Effector memory CD4-positive, alpha-beta T cell (primary cell): ENCODE measurements at regions not wholly inside any gene's neighbourhood (a gene's known extent, or its start where the extent isn't known, plus 50 kb on each side); places are given as distances from the start of the nearest gene placed in this dataset.

Experiments
- DNase-seq, 3 donors: peaks; one replicate each; pipeline ENCODE4 v3.0.0-alpha.2; 2020
- H3K27ac ChIP-seq: 2 replicates; pipeline ENCODE4 v1.7.0; 2013; ENCODE audit warnings: mild to moderate bottlenecking, low read length, moderate library complexity; ENCODE audit not compliant: insufficient read depth, poor library complexity, severe bottlenecking
- H3K27me3 ChIP-seq: replicated peaks from 2 replicates; pipeline ENCODE4 v1.7.0; 2013; ENCODE audit warnings: mild to moderate bottlenecking, low read length; ENCODE audit not compliant: insufficient read depth, control insufficient read depth, poor library complexity, severe bottlenecking
- H3K36me3 ChIP-seq: 2 replicates; pipeline ENCODE4 v1.7.0; 2013; ENCODE audit warnings: mild to moderate bottlenecking, low read length, moderate library complexity; ENCODE audit not compliant: control insufficient read depth, insufficient read depth
- H3K4me1 ChIP-seq: 2 replicates; pipeline ENCODE4 v1.7.0; 2013; ENCODE audit warnings: low read length, mild to moderate bottlenecking; ENCODE audit not compliant: control insufficient read depth, insufficient read depth, poor library complexity, severe bottlenecking
- H3K4me3 ChIP-seq: 2 replicates; pipeline ENCODE4 v1.7.0; 2013; ENCODE audit warnings: low read length, low read depth, mild to moderate bottlenecking; ENCODE audit not compliant: insufficient read depth, poor library complexity, severe bottlenecking
- H3K9me3 ChIP-seq: 2 replicates; pipeline ENCODE4 v1.7.0; 2013; ENCODE audit warnings: mild to moderate bottlenecking, low read length, moderate library complexity; ENCODE audit not compliant: control insufficient read depth

DNA sequence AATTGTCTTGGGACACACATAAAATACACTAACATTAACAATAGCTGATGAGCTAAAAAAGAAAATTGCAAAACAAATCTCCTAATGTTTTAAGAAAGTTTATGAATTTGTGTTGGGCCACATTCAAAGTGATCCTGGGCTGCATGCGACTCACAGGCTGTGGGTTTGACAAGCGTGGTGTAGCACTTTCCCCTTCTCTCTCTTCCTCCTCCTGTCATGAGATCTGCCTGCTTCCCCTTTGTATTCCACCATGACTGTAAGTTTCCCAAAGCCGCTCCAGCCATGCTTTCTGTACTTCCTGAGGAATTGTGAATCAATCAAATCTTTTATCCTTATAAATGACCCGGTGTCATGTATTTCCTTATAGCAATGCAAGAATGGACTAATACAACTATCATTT is 178.0 kb downstream of the TLR4 start:
- Histone ChIP-seq H3K27ac (no peak overlapping the region), H3K36me3 (no peaks in the 10 kb centered on the region), H3K4me3 (no peak overlapping the region), H3K4me1 (no peaks in the 10 kb centered on the region), H3K27me3 (no peaks in the 10 kb centered on the region), H3K9me3 (no peaks in the 10 kb centered on the region)
- DNase-seq: no peak

DNA sequence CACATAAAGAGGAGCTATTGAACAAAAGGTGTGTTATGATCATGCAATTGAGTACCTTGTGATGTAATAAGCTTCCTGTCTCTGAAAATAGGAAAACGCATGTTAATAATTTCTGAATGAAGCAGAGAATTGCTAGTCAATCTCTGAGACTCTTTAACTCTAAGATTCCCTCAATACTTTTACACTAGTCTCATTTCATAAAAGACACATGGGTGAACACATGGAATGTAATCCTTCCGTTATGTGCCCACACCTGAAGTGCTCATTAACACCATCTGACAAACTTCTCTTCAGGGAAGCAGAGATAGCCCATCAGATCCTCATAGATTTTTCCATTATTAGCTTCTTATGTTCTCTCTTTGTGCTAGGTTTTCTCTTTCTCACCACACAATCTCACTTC is 182.4 kb downstream of the TLR4 start:
- H3K36me3 ChIP-seq: no peaks in the 10 kb centered on the region
- H3K27me3 ChIP-seq: no peaks in the 10 kb centered on the region
- H3K4me3 ChIP-seq: no peak overlapping the region
- H3K9me3 ChIP-seq: no peaks in the 10 kb centered on the region
- no peak overlapping the region for H3K27ac ChIP-seq
- no peak for DNase-seq
- H3K4me1 ChIP-seq: no peaks in the 10 kb centered on the region

DNA sequence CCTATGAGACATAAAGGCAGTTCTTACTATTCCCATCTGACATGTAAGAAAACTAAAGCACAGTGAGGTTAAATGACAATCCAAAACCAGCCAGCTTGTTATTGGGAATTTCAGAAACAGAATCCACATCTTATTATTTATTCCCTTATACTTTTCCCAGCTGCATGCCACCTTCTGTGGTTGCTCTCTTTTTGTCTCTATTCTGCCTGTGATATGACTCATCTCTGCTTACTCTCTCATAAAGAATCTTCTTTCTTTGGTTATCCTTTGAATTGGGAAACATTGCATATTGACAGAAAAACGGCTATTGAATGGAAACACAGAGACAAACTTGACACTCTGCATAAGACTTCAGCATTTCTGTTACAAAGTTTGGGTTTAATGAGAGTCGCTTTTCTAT is 183.2 kb downstream of the TLR4 start:
- Histone ChIP-seq H3K4me3 (no peak overlapping the region), H3K27ac (no peak overlapping the region), H3K36me3 (no peaks in the 10 kb centered on the region), H3K4me1 (no peaks in the 10 kb centered on the region), H3K27me3 (no peaks in the 10 kb centered on the region), H3K9me3 (no peaks in the 10 kb centered on the region)
- no peak for DNase-seq

DNA sequence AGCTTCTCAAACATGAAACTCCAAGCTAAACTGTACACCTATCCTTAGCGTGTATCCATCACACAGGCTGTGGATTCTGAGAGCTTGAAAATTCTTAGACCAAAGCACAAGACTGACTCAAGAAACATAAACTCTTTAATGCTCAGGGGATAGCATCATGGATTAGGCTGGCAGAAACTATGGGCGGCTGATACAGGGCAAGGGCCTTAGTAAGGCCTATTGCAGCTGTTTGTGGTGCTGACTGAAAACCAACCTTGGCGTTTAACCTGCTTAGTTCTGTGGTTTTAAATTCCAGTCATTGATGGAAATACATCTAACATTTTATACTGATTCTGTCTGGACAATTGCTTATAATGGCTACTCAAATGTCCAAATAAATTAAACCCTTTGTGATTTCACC is 183.7 kb downstream of the TLR4 start:
- Histone ChIP-seq H3K36me3 (no peaks in the 10 kb centered on the region), H3K4me3 (no peak overlapping the region), H3K9me3 (no peaks in the 10 kb centered on the region), H3K27me3 (no peaks in the 10 kb centered on the region), H3K27ac (no peak overlapping the region), H3K4me1 (no peaks in the 10 kb centered on the region)
- no peak for DNase-seq

DNA sequence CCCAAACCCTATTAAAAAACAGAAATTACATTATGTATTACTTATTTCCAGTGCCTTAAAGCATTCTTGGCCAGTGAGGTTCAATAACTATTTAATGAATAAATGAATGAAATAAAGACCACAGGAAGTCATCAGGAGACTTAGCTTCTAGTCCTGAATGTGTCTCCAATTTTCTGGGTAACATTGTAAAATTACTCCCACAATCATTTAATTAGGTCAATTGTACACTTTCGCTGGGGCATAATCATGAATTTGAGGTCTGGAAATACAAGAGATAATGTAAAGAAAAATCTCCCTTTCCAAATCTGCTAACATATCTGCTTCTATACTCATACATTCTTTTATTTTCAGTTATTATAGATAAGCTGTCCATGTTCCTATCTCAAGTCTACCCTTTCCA is 199.2 kb downstream of the TLR4 start:
- no peak overlapping the region for H3K27ac ChIP-seq
- no peaks in the 10 kb centered on the region for H3K36me3 ChIP-seq
- DNase-seq: no peak
- no peaks in the 10 kb centered on the region for H3K9me3 ChIP-seq
- no peaks in the 10 kb centered on the region for H3K4me1 ChIP-seq
- no peak overlapping the region for H3K4me3 ChIP-seq
- no peaks in the 10 kb centered on the region for H3K27me3 ChIP-seq

DNA sequence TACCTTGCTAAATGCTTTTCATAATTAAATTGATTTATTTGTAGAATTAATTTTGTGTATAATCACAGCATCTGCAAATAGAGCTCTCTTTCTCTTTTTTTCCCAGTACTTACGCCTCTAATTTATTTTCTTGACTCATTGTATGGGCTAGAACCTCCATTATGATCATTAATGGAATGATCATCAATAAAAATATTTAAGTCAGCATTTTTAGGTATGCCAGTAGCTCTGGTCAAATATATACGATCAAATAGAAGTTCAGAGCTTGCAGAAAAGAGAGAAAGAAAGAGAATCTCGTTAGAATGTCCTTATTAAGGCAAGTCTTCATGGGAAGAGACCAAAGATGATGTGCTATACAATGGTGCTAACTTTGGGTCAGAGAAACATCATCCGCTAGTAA is 202.6 kb downstream of the TLR4 start:
- Histone ChIP-seq H3K4me3 (no peak overlapping the region), H3K27me3 (no peaks in the 10 kb centered on the region), H3K36me3 (no peaks in the 10 kb centered on the region), H3K27ac (no peak overlapping the region), H3K9me3 (no peaks in the 10 kb centered on the region), H3K4me1 (no peaks in the 10 kb centered on the region)
- no peak for DNase-seq

DNA sequence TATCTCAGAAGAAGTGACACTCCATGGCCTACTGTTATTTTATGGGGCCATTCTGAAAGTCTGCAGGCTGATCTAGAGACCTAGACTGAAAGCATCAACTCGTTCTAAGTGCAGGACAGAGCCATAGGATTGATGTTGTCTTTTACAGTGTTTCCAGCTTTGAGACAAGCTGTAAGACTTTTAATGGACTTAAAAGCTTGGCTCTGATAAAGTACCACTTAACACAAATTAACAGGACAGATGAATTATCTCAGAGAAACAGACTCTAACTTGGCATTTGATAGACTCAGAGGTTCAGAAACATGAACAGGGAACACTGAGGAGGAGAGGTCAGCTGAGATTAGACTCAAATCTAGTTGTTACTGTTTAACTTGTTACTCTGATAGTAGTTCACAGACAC is 203.2 kb downstream of the TLR4 start:
- H3K4me3 ChIP-seq: no peak overlapping the region
- no peaks in the 10 kb centered on the region for H3K4me1 ChIP-seq
- H3K9me3 ChIP-seq: no peaks in the 10 kb centered on the region
- H3K27me3 ChIP-seq: no peaks in the 10 kb centered on the region
- H3K36me3 ChIP-seq: no peaks in the 10 kb centered on the region
- no peak overlapping the region for H3K27ac ChIP-seq
- DNase-seq: no peak

DNA sequence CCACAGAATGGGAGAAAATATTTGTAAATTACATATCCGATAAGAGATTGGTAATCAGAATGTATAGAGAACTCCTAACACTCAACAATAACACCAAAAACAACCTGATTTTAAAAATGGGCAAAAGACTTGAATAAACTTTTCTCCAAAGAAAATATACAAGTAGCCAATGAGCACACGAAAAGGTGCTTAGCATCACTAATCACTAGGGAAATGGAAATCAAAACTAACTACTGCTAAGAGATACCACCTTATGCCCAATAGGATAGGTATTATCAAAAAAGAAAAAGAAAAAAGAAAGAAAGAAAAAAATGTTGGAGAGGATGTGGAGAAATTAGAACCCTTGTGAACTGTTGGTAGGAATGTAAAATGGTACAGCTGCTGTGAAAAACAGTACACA is 212.1 kb downstream of the TLR4 start:
- Histone ChIP-seq H3K27me3 (no peaks in the 10 kb centered on the region), H3K9me3 (no peaks in the 10 kb centered on the region), H3K27ac (no peak overlapping the region), H3K4me1 (no peaks in the 10 kb centered on the region), H3K36me3 (no peaks in the 10 kb centered on the region), H3K4me3 (no peak overlapping the region)
- DNase-seq: no peak

DNA sequence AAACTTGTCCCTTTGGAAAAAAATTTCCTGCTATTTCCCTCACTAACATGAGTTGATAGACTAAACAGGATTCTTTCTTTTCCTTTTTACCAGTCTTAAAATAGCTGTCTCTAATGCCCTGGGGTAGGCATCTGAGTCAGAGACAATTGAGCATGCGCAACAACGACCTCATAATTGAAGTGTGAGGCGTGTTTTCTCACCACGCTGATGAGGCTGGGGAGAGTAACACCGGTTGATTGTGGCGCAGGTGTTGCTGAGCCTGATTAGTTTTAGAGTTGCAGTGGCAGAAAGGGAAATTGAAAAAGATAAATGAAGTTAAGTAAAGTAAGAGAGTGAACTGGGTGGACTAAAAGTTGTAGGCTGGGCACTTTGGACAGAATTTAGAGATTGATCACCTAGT is 213.7 kb downstream of the TLR4 start:
- H3K9me3 ChIP-seq: no peaks in the 10 kb centered on the region
- no peak overlapping the region for H3K4me3 ChIP-seq
- no peak overlapping the region for H3K27ac ChIP-seq
- no peaks in the 10 kb centered on the region for H3K27me3 ChIP-seq
- no peaks in the 10 kb centered on the region for H3K36me3 ChIP-seq
- H3K4me1 ChIP-seq: no peaks in the 10 kb centered on the region
- no peak for DNase-seq

DNA sequence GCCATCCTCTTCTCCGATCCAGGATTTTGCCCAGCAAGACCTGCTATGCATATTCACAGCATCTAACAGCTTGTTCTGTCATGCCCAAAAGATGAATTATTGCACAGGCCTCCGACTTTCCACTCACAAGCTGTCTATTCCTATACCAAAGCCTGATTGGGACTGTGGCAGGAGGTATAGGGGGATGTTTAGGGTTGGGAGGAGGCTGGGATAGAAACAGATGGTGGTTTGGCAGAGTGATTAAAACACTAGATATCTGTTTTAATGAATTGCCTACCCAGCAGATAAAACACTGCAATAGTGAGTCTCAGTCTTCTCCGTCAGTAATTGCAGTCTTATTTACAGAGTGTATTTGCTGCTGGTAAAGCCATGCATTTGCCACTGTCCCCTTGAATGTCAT is 215.3 kb downstream of the TLR4 start:
- no peaks in the 10 kb centered on the region for H3K36me3 ChIP-seq
- no peaks in the 10 kb centered on the region for H3K4me1 ChIP-seq
- H3K27me3 ChIP-seq: no peaks in the 10 kb centered on the region
- H3K9me3 ChIP-seq: no peaks in the 10 kb centered on the region
- no peak for DNase-seq
- no peak overlapping the region for H3K27ac ChIP-seq
- H3K4me3 ChIP-seq: no peak overlapping the region

DNA sequence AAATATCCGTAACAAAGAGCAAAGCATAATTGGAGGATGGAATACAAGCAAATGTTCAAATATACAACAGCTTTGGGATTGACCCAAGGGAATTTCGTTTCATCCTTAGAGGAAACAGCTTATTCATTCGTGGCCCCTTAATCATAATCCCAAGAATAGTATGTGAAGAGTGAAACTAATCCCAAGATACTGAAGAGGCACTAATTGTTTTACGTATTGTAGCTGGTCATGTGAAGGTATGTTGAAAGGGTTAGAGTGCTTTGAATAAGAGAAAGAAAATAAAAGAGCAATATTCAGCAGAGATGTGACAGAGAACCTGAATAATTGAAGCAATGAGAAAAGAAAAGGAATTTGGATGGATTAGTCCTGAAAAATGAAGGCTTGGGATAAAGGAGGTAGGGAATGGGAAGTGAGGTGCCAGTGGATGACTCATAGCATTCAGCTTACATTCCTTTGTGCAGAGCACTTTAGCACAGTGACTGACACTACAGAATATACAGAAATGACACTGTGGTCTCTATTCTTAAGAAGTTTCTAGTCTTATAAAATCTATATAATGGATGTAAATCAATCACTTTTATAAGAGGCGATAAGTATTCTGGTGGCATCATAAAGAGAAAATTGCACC is 221.9 kb downstream of the TLR4 start:
- DNase-seq: no peak
- H3K27ac ChIP-seq: no peak overlapping the region
- no peaks in the 10 kb centered on the region for H3K36me3 ChIP-seq
- H3K4me1 ChIP-seq: no peaks in the 10 kb centered on the region
- H3K9me3 ChIP-seq: no peaks in the 10 kb centered on the region
- no peaks in the 10 kb centered on the region for H3K27me3 ChIP-seq
- no peak overlapping the region for H3K4me3 ChIP-seq
